ENCODE measurements at regions not wholly inside any gene's neighbourhood (a gene's known extent, or its start where the extent isn't known, plus 50 kb on each side); places are given as distances from the start of the nearest gene placed in this dataset.

DNA sequence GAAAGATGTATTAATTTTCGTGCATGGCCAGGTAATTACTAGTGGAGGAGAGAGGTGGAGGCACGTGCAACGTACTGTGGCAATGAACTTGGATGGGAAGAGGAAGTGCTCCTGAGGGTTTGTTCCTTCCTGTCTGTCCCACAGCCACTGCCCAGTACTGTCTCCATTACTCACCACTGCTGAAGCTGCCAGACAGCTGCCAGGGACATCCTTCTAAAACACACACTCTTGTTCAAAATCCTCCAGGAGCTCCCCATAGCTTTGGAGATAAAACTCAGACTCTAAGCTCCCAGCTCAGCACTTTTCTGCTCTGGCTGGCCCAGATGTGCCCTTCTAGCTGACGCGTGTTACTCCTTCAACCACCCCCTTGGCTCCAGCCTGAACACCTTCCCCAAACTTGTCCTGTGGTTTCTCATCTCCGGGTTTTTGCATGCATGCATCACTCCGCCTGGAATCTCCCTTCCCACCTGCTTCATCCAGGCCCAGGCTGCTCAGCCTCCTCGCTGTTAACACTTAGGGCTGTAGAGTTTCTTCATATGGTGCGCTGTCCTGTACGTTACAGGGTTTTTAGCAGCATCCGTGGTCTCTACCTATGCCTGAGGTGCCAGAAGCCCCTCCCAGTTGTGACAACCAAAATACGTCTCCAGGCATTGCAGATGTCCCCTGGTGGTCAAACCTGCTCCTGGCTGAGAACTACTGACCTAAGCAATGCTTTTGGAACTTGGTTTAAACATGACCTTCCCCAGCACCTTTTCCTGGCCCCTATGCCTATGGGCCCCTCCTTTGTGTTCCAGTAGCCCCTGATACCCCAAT, 69.5 kb downstream of the C11orf91 start:
- TF ChIP-seq, protein P1, sequence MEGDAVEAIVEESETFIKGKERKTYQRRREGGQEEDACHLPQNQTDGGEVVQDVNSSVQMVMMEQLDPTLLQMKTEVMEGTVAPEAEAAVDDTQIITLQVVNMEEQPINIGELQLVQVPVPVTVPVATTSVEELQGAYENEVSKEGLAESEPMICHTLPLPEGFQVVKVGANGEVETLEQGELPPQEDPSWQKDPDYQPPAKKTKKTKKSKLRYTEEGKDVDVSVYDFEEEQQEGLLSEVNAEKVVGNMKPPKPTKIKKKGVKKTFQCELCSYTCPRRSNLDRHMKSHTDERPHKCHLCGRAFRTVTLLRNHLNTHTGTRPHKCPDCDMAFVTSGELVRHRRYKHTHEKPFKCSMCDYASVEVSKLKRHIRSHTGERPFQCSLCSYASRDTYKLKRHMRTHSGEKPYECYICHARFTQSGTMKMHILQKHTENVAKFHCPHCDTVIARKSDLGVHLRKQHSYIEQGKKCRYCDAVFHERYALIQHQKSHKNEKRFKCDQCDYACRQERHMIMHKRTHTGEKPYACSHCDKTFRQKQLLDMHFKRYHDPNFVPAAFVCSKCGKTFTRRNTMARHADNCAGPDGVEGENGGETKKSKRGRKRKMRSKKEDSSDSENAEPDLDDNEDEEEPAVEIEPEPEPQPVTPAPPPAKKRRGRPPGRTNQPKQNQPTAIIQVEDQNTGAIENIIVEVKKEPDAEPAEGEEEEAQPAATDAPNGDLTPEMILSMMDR (IDR thresholded peaks at IDR 0.05; ENCODE audit: control insufficient read depth, extremely low read depth, insufficient read depth) = no peak
- no peak for DNase-seq (ENCODE audit: low read depth)
- H3K4me3 ChIP-seq (ENCODE audit: low read depth, low read length) = no peak overlapping the region

DNA sequence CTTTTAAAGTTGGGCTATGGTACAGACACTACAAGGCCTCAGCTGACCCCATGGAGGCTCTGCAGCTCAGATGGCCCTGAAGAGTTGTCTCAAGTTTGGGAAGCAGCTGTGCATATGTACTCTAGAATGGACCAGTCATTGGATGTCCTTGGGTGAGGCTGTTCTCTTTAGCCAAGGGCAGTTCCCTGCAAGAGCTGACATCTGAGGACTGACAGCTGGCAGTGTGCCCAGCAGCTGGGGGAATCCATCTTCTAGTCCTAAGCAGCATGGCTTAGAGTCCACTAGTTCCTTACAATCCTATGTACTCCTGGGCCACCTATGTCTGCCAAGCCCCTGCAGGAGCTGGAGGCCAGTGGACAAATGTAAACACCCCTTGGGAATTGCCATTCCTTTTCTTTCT, 76.5 kb downstream of the C11orf91 start:
- DNase-seq (ENCODE audit: low read depth) = no peak
- TF ChIP-seq, protein P1 (IDR thresholded peaks at IDR 0.05; ENCODE audit: control insufficient read depth, extremely low read depth, insufficient read depth) = no peak
- H3K4me3 ChIP-seq (ENCODE audit: low read depth, low read length) = no peak overlapping the region

GRCh38 chr11:33622806-33623205, 77.8 kb downstream of the C11orf91 start:
- no peak overlapping the region for H3K4me3 ChIP-seq (ENCODE audit: low read depth, low read length)
- DNase-seq (ENCODE audit: low read depth) = no peak
- TF ChIP-seq, protein P1 (IDR thresholded peaks at IDR 0.05; ENCODE audit: control insufficient read depth, extremely low read depth, insufficient read depth) = no peak

- no peak overlapping the region for H3K4me3 ChIP-seq (ENCODE audit: low read depth, low read length)
- TF ChIP-seq, protein P1 (IDR thresholded peaks at IDR 0.05; ENCODE audit: control insufficient read depth, extremely low read depth, insufficient read depth) = no peak
- no peak for DNase-seq (ENCODE audit: low read depth)
Observed at GRCh38 chr11:33622186-33622585, 78.4 kb downstream of the C11orf91 start.

- TF ChIP-seq, protein P1 (IDR thresholded peaks at IDR 0.05; ENCODE audit: control insufficient read depth, extremely low read depth, insufficient read depth) = no peak
- H3K4me3 ChIP-seq (ENCODE audit: low read depth, low read length) = no peak overlapping the region
- no peak for DNase-seq (ENCODE audit: low read depth)
Observed at GRCh38 chr11:33620423-33621171, 80.0 kb downstream of the C11orf91 start.

DNA sequence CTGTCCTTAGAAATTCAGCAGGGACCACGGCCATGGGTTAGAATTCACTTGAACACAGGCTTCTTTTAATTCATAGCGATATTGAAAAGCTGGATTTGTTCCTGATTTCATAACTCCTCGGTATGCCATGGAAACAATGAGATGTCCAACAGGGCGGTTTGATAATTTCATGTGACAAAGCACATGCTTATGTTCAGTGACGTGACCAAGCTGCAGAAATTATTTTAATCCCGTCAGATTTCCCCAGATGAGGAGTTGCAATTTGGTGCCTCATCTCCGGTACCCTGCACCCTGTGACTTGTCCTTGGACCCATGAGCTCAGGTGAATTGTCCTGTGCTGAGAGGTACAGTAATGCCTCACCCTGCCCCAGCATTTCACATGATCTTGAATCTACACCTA, 81.7 kb downstream of the C11orf91 start:
- TF ChIP-seq, protein P1 (IDR thresholded peaks at IDR 0.05; ENCODE audit: control insufficient read depth, extremely low read depth, insufficient read depth) = no peak
- no peak for DNase-seq (ENCODE audit: low read depth)
- H3K4me3 ChIP-seq (ENCODE audit: low read depth, low read length) = no peak overlapping the region
